NCI-H2227 (cell line): ENCODE measurements at regions not wholly inside any gene's neighbourhood (a gene's known extent, or its start where the extent isn't known, plus 50 kb on each side); places are given as distances from the start of the nearest gene placed in this dataset.
"Not testable (repeated sequence)": the region's sequence is repeated elsewhere in the genome, so short reads cannot be mapped to it uniquely, and the experiment has no call there.

Source experiments
- DNase-seq: peaks from one replicate; lab custom pipeline; 2025; ENCODE audit not compliant: unreplicated experiment; lab: John Stamatoyannopoulos, UW

GRCh38 chr20:4476903-4477500 is 209.3 kb upstream of the PRNP start:
- no peak for DNase-seq

- DNase-seq: no peak
These were observed 213.3 kb upstream of the PRNP start for GRCh38 chr20:4472906-4473305.

- DNase-seq: no peak
These were observed 215.0 kb upstream of the PRNP start for GRCh38 chr20:4471221-4471620.

GRCh38 chr20:4470375-4470774 is 215.9 kb upstream of the PRNP start:
- no peak for DNase-seq

- no peak for DNase-seq
These were observed 216.3 kb upstream of the PRNP start for GRCh38 chr20:4469910-4470309.

- no peak for DNase-seq
These were observed 218.1 kb upstream of the PRNP start for GRCh38 chr20:4468114-4468513.

GRCh38 chr20:4465855-4466545 is 216.9 kb upstream of the ADRA1D start:
- no peak for DNase-seq

GRCh38 chr20:4465212-4465611 is 216.1 kb upstream of the ADRA1D start:
- DNase-seq: no peak

- DNase-seq: not testable (repeated sequence)
These were observed 213.7 kb upstream of the ADRA1D start for GRCh38 chr20:4462801-4463200.

GRCh38 chr20:4459081-4459480 is 210.0 kb upstream of the ADRA1D start:
- no peak for DNase-seq

GRCh38 chr20:4457566-4458543 is 208.8 kb upstream of the ADRA1D start:
- no peak for DNase-seq

- no peak for DNase-seq
These were observed 206.9 kb upstream of the ADRA1D start for GRCh38 chr20:4455996-4456395.

- DNase-seq: no peak
These were observed 206.2 kb upstream of the ADRA1D start for GRCh38 chr20:4455301-4455701.

- DNase-seq: no peak
These were observed 205.0 kb upstream of the ADRA1D start for GRCh38 chr20:4454111-4454510.

GRCh38 chr20:4453359-4453758 is 204.3 kb upstream of the ADRA1D start:
- no peak for DNase-seq

- DNase-seq: no peak
These were observed 202.5 kb upstream of the ADRA1D start for GRCh38 chr20:4451487-4452081.

- DNase-seq: no peak
These were observed 201.0 kb upstream of the ADRA1D start for GRCh38 chr20:4449957-4450715.

GRCh38 chr20:4445784-4446183 is 196.7 kb upstream of the ADRA1D start:
- no peak for DNase-seq

GRCh38 chr20:4445331-4445730 is 196.2 kb upstream of the ADRA1D start:
- no peak for DNase-seq

GRCh38 chr20:4444404-4444803 is 195.3 kb upstream of the ADRA1D start:
- no peak for DNase-seq

- no peak for DNase-seq
These were observed 193.9 kb upstream of the ADRA1D start for GRCh38 chr20:4443016-4443415.
